Bronchial epithelial cell (primary cell): ENCODE measurements at regions not wholly inside any gene's neighbourhood (a gene's known extent, or its start where the extent isn't known, plus 50 kb on each side); places are given as distances from the start of the nearest gene placed in this dataset.

ENCODE experiments used
- DNase-seq: peaks from one replicate; pipeline ENCODE4 v3.0.0-alpha.2; 2010; ENCODE audit warnings: low read depth
- FAIRE-seq: peaks from 2 replicates; lab custom pipeline; 2011; peaks lifted over from hg19 to GRCh38; lab: Jason Lieb, UNC
- H3K27me3 ChIP-seq: 2 replicates; pipeline ENCODE4 v1.5.1; 2011; ENCODE audit warnings: low read length; ENCODE audit not compliant: control insufficient read depth, insufficient read depth
- H3K36me3 ChIP-seq: 2 replicates; pipeline ENCODE4 v1.5.1; 2011; ENCODE audit warnings: low read length; ENCODE audit not compliant: control insufficient read depth, insufficient read depth
- H3K4me3 ChIP-seq: 2 replicates; pipeline ENCODE4 v1.5.1; 2011; ENCODE audit warnings: mild to moderate bottlenecking, low read depth, low read length, control low read depth
- TF ChIP-seq, protein P1 (sequence below): IDR thresholded peaks from 2 replicates; pipeline ENCODE4 v1.5.1; 2011; ENCODE audit warnings: mild to moderate bottlenecking, moderate library complexity, low read length, control low read depth, inconsistent platforms; ENCODE audit not compliant: insufficient read depth, severe bottlenecking

DNA sequence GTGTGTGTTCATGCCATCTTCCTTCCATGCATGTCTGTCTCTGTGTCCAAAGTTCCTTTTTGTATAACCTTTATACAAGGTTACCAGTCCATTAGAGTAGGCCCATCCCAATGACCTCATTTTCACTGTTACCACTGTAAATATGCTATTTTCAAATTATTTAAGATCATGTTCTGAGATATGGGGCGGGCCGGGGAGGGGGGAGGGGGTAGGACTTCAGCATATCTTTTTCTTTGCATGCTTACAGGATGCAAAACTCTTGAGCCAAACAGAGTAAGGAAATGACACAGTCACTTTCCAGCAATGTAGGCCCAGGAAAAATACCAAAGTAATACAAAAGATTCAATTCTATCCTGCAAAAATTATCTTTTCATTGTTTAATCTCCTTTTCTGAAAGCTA, 124.1 kb upstream of the HNRNPA3 start:
- Histone ChIP-seq H3K36me3 (no peaks in the 10 kb centered on the region), H3K4me3 (no peak overlapping the region), H3K27me3 (no peaks in the 10 kb centered on the region)
- DNase-seq (no peak), FAIRE-seq (no peak)
- TF ChIP-seq, protein P1, sequence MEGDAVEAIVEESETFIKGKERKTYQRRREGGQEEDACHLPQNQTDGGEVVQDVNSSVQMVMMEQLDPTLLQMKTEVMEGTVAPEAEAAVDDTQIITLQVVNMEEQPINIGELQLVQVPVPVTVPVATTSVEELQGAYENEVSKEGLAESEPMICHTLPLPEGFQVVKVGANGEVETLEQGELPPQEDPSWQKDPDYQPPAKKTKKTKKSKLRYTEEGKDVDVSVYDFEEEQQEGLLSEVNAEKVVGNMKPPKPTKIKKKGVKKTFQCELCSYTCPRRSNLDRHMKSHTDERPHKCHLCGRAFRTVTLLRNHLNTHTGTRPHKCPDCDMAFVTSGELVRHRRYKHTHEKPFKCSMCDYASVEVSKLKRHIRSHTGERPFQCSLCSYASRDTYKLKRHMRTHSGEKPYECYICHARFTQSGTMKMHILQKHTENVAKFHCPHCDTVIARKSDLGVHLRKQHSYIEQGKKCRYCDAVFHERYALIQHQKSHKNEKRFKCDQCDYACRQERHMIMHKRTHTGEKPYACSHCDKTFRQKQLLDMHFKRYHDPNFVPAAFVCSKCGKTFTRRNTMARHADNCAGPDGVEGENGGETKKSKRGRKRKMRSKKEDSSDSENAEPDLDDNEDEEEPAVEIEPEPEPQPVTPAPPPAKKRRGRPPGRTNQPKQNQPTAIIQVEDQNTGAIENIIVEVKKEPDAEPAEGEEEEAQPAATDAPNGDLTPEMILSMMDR = no peak

DNA sequence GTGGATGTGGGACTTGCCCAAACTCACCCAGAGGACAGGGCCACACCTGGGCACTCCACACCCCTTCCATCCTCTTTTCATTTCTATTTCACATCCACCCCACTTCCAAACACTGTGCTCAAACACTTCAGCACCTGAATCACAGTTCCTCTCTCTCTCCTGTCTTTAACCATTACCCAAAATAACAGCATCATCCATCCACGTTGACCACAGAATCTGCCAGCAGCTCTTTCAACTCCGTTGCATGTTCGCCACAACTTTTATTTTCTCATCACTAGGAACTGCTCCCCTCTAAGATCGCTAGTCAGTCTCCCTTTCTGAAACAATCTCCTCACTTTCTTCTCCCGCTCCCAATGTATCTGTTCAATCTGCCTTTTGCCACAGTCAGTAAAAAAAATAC, 121.6 kb upstream of the HNRNPA3 start:
- FAIRE-seq = no peak
- H3K4me3 ChIP-seq = no peak overlapping the region

DNA sequence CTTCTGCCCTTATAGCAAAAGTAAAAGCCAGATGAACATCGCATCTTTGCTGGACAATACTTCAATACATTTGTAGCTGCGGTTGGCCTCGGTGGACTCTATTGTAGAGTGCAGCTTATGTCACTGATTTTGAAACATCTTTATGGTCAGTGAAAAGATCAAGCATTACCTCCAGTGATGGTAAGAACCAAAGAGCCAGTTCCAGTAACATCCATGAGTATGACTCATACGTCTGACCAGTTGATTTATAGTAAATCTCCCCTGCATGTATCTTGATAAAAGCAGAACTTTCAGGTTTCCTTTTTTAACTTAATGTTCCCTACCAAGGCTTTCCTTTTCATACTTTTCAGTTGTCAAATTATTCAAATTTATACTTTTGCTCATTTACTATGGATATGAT, 119.2 kb upstream of the HNRNPA3 start:
- H3K4me3 ChIP-seq = no peak overlapping the region
- FAIRE-seq (no peak), DNase-seq (no peak)
- TF ChIP-seq, protein P1 = no peak
- H3K36me3 ChIP-seq = no peaks in the 10 kb centered on the region
- H3K27me3 ChIP-seq = no peaks in the 10 kb centered on the region

More for the DNA sequence above, 121.6 kb upstream of the HNRNPA3 start:
- no peak for DNase-seq
- H3K27me3 ChIP-seq = no peaks in the 10 kb centered on the region
- no peaks in the 10 kb centered on the region for H3K36me3 ChIP-seq
- TF ChIP-seq, protein P1 = no peak

DNA sequence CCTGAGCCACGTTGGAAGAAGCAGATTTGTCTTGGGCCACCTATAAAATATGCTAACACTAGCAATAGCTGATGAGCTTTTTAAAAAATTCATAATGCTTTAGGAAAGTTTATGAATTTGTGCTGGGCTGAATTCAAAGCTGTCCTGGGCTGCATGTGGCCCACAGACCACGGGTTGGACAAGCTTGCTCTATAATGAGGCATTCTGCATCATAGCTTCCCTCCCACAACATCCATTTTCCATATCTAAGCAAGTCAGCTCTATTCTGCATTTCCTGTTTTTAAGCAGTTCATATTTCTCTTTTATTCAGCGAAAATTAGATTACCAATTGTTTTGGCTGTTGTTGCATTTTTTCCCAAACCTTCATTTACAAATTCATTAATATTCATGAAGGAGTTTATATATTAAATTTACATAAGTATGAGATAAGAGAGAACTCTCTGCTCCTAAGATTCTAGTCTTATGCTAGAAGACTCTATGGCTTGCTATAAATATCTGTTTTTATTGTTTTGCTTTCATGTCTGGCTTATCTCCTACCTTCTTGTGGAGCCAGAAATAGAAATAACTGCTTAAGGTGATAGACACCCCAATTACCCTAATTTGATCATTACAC, 114.5 kb upstream of the HNRNPA3 start:
- TF ChIP-seq, protein P1 = no peak
- no peak for FAIRE-seq
- H3K36me3 ChIP-seq = no peaks in the 10 kb centered on the region

DNA sequence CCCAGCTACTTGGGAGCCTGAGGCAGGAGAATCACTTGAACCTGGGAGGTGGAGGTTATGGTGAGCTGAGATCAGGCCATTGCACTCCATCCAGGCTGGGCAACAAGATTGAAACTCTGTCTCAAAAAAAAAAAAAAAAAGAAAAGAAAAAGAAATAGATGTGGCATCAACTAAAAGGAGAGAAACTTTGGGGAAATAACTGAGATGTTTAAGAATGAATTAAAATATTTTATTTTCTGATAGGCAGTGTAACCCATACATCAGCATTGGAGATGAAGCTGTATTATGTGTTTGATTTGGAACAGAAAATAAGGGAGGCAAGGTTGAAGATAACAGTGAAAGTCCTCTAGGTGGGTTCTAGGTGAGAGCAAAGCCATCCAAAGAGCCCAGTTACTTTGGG, 110.7 kb upstream of the HNRNPA3 start:
- no peak overlapping the region for H3K4me3 ChIP-seq
- TF ChIP-seq, protein P1 = no peak
- H3K36me3 ChIP-seq = no peaks in the 10 kb centered on the region
- H3K27me3 ChIP-seq = no peaks in the 10 kb centered on the region
- FAIRE-seq (no peak), DNase-seq (no peak)

More for the DNA sequence above, 114.5 kb upstream of the HNRNPA3 start:
- Histone ChIP-seq H3K27me3 (no peaks in the 10 kb centered on the region), H3K4me3 (no peak overlapping the region)
- DNase-seq = no peak

DNA sequence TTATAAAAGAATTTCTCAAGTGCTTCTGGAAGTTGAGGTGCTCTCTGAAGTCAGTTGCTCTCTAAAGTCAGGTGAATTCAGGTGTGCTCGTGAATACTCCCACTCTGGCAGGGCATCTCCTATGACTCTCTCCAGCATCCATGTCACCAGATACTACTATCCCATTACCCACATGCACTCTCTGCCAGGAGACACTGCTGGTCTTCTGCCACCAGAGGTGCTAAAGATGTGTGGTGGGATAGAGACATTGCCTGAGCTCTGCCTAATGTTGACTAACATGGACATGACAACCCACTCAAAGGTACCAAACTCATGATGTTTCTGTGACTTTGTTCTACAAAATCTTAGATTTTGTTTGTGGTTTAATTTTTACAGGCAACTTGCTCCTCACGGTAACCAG, 106.4 kb upstream of the HNRNPA3 start:
- no peaks in the 10 kb centered on the region for H3K36me3 ChIP-seq
- no peaks in the 10 kb centered on the region for H3K27me3 ChIP-seq
- no peak overlapping the region for H3K4me3 ChIP-seq
- DNase-seq (no peak), FAIRE-seq (no peak)
- TF ChIP-seq, protein P1 = no peak
